Thyroid gland (tissue), 4 donors: ENCODE measurements at regions not wholly inside any gene's neighbourhood (a gene's known extent, or its start where the extent isn't known, plus 50 kb on each side); places are given as distances from the start of the nearest gene placed in this dataset.

Experiments used
- POLR2A ChIP-seq, 2 donors: fragments of 450-650 bp; IDR thresholded peaks; one replicate each; pipeline ENCODE4 v1.6.1; 2017; ENCODE audit warnings: antibody characterized with exemption in 2 of 2, mild to moderate bottlenecking in 2 of 2, moderate library complexity in 1 of 2
- TF ChIP-seq, protein P1 (sequence below), 6 experiments: fragments of 200-600 bp in 3 of 6; fragments of 450-650 bp in 3 of 6; sonication (generic) in 3 of 6; IDR thresholded peaks; one replicate each; pipeline ENCODE4 v1.5.1; 2016 to 2019; ENCODE audit warnings: antibody characterized with exemption in 6 of 6, mild to moderate bottlenecking in 2 of 6, inconsistent platforms in 1 of 6, moderate library complexity in 1 of 6

DNA sequence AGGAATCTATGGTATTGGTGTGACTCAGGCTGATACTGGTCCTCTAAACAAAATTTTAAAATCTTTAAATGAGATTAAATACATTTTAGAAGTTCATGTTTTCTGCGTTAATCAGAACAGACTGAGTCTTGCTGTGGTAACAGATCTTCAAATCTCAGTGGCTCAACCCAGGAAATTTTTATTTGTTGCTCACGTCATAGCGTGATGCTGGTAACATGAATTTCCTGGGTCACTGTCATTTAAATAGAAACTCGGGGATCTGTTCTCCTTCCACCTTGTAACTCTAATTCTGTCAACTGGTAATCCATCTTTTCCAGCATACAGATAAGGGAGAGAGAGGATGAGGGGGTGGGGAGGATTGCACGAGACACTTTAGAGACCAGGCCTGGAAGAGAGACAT is 90.0 kb downstream of the CDC42EP3 start:
- TF ChIP-seq POLR2A (IDR thresholded peaks at IDR 0.05) = no peak
- TF ChIP-seq, protein P1, sequence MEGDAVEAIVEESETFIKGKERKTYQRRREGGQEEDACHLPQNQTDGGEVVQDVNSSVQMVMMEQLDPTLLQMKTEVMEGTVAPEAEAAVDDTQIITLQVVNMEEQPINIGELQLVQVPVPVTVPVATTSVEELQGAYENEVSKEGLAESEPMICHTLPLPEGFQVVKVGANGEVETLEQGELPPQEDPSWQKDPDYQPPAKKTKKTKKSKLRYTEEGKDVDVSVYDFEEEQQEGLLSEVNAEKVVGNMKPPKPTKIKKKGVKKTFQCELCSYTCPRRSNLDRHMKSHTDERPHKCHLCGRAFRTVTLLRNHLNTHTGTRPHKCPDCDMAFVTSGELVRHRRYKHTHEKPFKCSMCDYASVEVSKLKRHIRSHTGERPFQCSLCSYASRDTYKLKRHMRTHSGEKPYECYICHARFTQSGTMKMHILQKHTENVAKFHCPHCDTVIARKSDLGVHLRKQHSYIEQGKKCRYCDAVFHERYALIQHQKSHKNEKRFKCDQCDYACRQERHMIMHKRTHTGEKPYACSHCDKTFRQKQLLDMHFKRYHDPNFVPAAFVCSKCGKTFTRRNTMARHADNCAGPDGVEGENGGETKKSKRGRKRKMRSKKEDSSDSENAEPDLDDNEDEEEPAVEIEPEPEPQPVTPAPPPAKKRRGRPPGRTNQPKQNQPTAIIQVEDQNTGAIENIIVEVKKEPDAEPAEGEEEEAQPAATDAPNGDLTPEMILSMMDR (IDR thresholded peaks at IDR 0.05) = no peak
